OCI-LY1 (cell line): ENCODE measurements at regions not wholly inside any gene's neighbourhood (a gene's known extent, or its start where the extent isn't known, plus 50 kb on each side); places are given as distances from the start of the nearest gene placed in this dataset.

Source experiments
- H2AFZ ChIP-seq: fragments of 200-600 bp; sonication (generic), shearing (Covaris generic); 2 replicates; pipeline ENCODE4 v1.6.0; 2014; ENCODE audit warnings: antibody characterized with exemption, mild to moderate bottlenecking, low read length
- H3F3A ChIP-seq: fragments of 200-600 bp; sonication (generic), shearing (Covaris generic); 2 replicates; pipeline ENCODE4 v1.6.0; 2014; ENCODE audit warnings: mild to moderate bottlenecking, antibody characterized with exemption, low read length, moderate library complexity; ENCODE audit not compliant: insufficient read depth
- H3K27ac ChIP-seq: fragments of 200-600 bp; sonication (generic); 2 replicates; pipeline ENCODE4 v1.5.1; 2014; ENCODE audit warnings: low read length, mixed run types, mild to moderate bottlenecking, low read depth; ENCODE audit not compliant: poor library complexity, severe bottlenecking
- H3K27me3 ChIP-seq: fragments of 200-600 bp; sonication (generic); 2 replicates; pipeline ENCODE4 v1.6.0; 2014; ENCODE audit warnings: antibody characterized with exemption, mild to moderate bottlenecking, low read length, moderate library complexity; ENCODE audit not compliant: insufficient read depth
- H3K36me3 ChIP-seq: fragments of 200-600 bp; sonication (generic); 2 replicates; pipeline ENCODE4 v1.6.1; 2014; ENCODE audit warnings: mild to moderate bottlenecking, antibody characterized with exemption, low read length, moderate library complexity, mixed read lengths; ENCODE audit not compliant: insufficient read depth
- H3K4me1 ChIP-seq: fragments of 200-600 bp; sonication (generic); 2 replicates; pipeline ENCODE4 v1.5.1; 2014; ENCODE audit warnings: mild to moderate bottlenecking, low read length, moderate library complexity; ENCODE audit not compliant: insufficient read depth, severe bottlenecking
- H3K4me2 ChIP-seq: fragments of 200-600 bp; sonication (generic), shearing (Covaris generic); 2 replicates; pipeline ENCODE4 v1.6.1; 2014; ENCODE audit warnings: low read length
- H3K4me3 ChIP-seq: fragments of 200-600 bp; sonication (generic); 2 replicates; pipeline ENCODE4 v1.5.1; 2014; ENCODE audit warnings: low read length, low read depth, mild to moderate bottlenecking, mixed read lengths; ENCODE audit not compliant: poor library complexity, severe bottlenecking
- H3K79me2 ChIP-seq: fragments of 200-600 bp; shearing (Covaris generic); 2 replicates; pipeline ENCODE4 v1.6.1; 2016; ENCODE audit warnings: mixed run types, low read length, mixed read lengths; ENCODE audit not compliant: insufficient read depth
- H3K9ac ChIP-seq: fragments of 200-600 bp; sonication (generic), shearing (Covaris generic); 2 replicates; pipeline ENCODE4 v1.6.1; 2014; ENCODE audit warnings: mild to moderate bottlenecking, low read length, mixed read lengths
- H3K9me2 ChIP-seq: fragments of 200-600 bp; sonication (generic), shearing (Covaris generic); 2 replicates; pipeline ENCODE4 v1.6.1; 2014; ENCODE audit warnings: low read depth, mild to moderate bottlenecking, low read length, mixed read lengths
- H3K9me3 ChIP-seq: fragments of 200-600 bp; shearing (Covaris generic); 2 replicates; pipeline ENCODE4 v1.6.1; 2014; ENCODE audit warnings: low read length, mixed read lengths
- H4K20me1 ChIP-seq: fragments of 200-600 bp; sonication (generic), shearing (Covaris generic); 2 replicates; pipeline ENCODE4 v1.6.0; 2016; ENCODE audit warnings: mild to moderate bottlenecking, low read length; ENCODE audit not compliant: insufficient read depth
- CTCF ChIP-seq: fragments of 200-600 bp; sonication (generic), shearing (Covaris generic); IDR thresholded peaks from 2 replicates; pipeline ENCODE4 v1.5.1; 2017; ENCODE audit warnings: mild to moderate bottlenecking, antibody characterized with exemption, low read length, moderate library complexity, mixed read lengths
- EZH2 ChIP-seq: fragments of 200-600 bp; sonication (generic), shearing (Covaris generic); IDR thresholded peaks from 2 replicates; pipeline ENCODE4 v1.8.0; 2017; ENCODE audit warnings: borderline replicate concordance, mixed run types, mild to moderate bottlenecking, antibody characterized with exemption, low read length, moderate library complexity, mixed read lengths

- H3K27ac ChIP-seq: no peak overlapping the region
- no peak overlapping the region for H3K4me2 ChIP-seq
- no peak overlapping the region for H3K9ac ChIP-seq
- H3K4me1 ChIP-seq: no peaks in the 10 kb centered on the region
- H4K20me1 ChIP-seq: no peaks in the 10 kb centered on the region
- TF ChIP-seq EZH2 (no peak), CTCF (no peak)
- no peak overlapping the region for H3K4me3 ChIP-seq
- H2AFZ ChIP-seq: no peak overlapping the region
- H3K79me2 ChIP-seq: no peaks in the 10 kb centered on the region
- no peaks in the 10 kb centered on the region for H3K36me3 ChIP-seq
- H3K9me3 ChIP-seq: no peaks in the 10 kb centered on the region
- no peaks in the 10 kb centered on the region for H3F3A ChIP-seq
- no peaks in the 10 kb centered on the region for H3K27me3 ChIP-seq
- H3K9me2 ChIP-seq: no peaks in the 10 kb centered on the region
Observed at GRCh38 chr13:47135800-47136503, 239.1 kb upstream of the HTR2A start.

- no peaks in the 10 kb centered on the region for H4K20me1 ChIP-seq
- no peaks in the 10 kb centered on the region for H3F3A ChIP-seq
- no peak overlapping the region for H3K27ac ChIP-seq
- no peak overlapping the region for H2AFZ ChIP-seq
- no peaks in the 10 kb centered on the region for H3K9me3 ChIP-seq
- H3K4me3 ChIP-seq: no peak overlapping the region
- H3K79me2 ChIP-seq: no peaks in the 10 kb centered on the region
- no peaks in the 10 kb centered on the region for H3K9me2 ChIP-seq
- no peak overlapping the region for H3K9ac ChIP-seq
- no peaks in the 10 kb centered on the region for H3K36me3 ChIP-seq
- no peaks in the 10 kb centered on the region for H3K27me3 ChIP-seq
- no peaks in the 10 kb centered on the region for H3K4me1 ChIP-seq
- TF ChIP-seq CTCF (no peak), EZH2 (no peak)
- no peak overlapping the region for H3K4me2 ChIP-seq
Observed at GRCh38 chr13:47134939-47135489, 238.2 kb upstream of the HTR2A start.

- H3K9ac ChIP-seq: no peak overlapping the region
- H3K4me2 ChIP-seq: no peak overlapping the region
- no peaks in the 10 kb centered on the region for H3K9me2 ChIP-seq
- H3K36me3 ChIP-seq: no peaks in the 10 kb centered on the region
- no peaks in the 10 kb centered on the region for H3F3A ChIP-seq
- H3K27me3 ChIP-seq: no peaks in the 10 kb centered on the region
- no peaks in the 10 kb centered on the region for H3K9me3 ChIP-seq
- no peak overlapping the region for H3K27ac ChIP-seq
- H3K4me1 ChIP-seq: no peaks in the 10 kb centered on the region
- H3K4me3 ChIP-seq: no peak overlapping the region
- H4K20me1 ChIP-seq: no peaks in the 10 kb centered on the region
- no peaks in the 10 kb centered on the region for H3K79me2 ChIP-seq
- TF ChIP-seq CTCF: no peak
- TF ChIP-seq EZH2: no peak
- H2AFZ ChIP-seq: no peak overlapping the region
Observed at GRCh38 chr13:47133011-47133445, 236.2 kb upstream of the HTR2A start.
